PFSK-1 (cell line): ENCODE measurements at regions not wholly inside any gene's neighbourhood (a gene's known extent, or its start where the extent isn't known, plus 50 kb on each side); places are given as distances from the start of the nearest gene placed in this dataset.

Source experiments
- TAF1 ChIP-seq: IDR thresholded peaks from 2 replicates; pipeline ENCODE4 v1.6.1; 2012; ENCODE audit warnings: low read length, control low read depth, borderline replicate concordance; ENCODE audit not compliant: insufficient read depth

- TF ChIP-seq TAF1: no peak
Observed at GRCh38 chr17:52209507-52209906, 51.0 kb upstream of the CA10 start.
